WTC11 (cell line): ENCODE measurements at regions not wholly inside any gene's neighbourhood (a gene's known extent, or its start where the extent isn't known, plus 50 kb on each side); places are given as distances from the start of the nearest gene placed in this dataset.

ENCODE experiments used
- JAZF1 ChIP-seq: fragments of 250-450 bp; sonication (Bioruptor Pico); IDR thresholded peaks from 2 replicates; pipeline ENCODE4 v1.9.0; 2021; ENCODE audit warnings: moderate library complexity, mild to moderate bottlenecking, inconsistent platforms
- JUN ChIP-seq: sonication (generic); formaldehyde crosslinking; IDR thresholded peaks from 2 replicates; pipeline ENCODE4 v1.8.0; 2023; ENCODE audit warnings: mild to moderate bottlenecking, missing genetic modification reagents
- NR1H2 ChIP-seq: sonication (generic); formaldehyde crosslinking; IDR thresholded peaks from 2 replicates; pipeline ENCODE4 v1.9.0; 2021; ENCODE audit warnings: mild to moderate bottlenecking, moderate library complexity, missing genetic modification reagents
- TEAD4 ChIP-seq: sonication (generic); formaldehyde crosslinking; IDR thresholded peaks from 2 replicates; pipeline ENCODE4 v1.8.0; 2022; ENCODE audit warnings: mild to moderate bottlenecking, missing genetic modification reagents
- TP53 ChIP-seq: sonication (generic); formaldehyde crosslinking; IDR thresholded peaks from 2 replicates; pipeline ENCODE4 v1.8.1; 2023; ENCODE audit warnings: mild to moderate bottlenecking, missing genetic modification reagents
- TF ChIP-seq, protein P1 (sequence below): fragments of 200-600 bp; IDR thresholded peaks from 2 replicates; pipeline ENCODE4 v1.8.0; 2022; ENCODE audit warnings: antibody characterized with exemption
- TF ChIP-seq, protein P2 (sequence below): sonication (generic); formaldehyde crosslinking; IDR thresholded peaks from 2 replicates; pipeline ENCODE4 v1.8.1; 2023; ENCODE audit warnings: mild to moderate bottlenecking, missing genetic modification reagents
- TF ChIP-seq, protein P3 (sequence below): sonication (generic); formaldehyde crosslinking; IDR thresholded peaks from 2 replicates; pipeline ENCODE4 v1.8.0; 2022; ENCODE audit warnings: mild to moderate bottlenecking, missing genetic modification reagents
- TF ChIP-seq, protein P4 (sequence below): sonication (generic); formaldehyde crosslinking; IDR thresholded peaks from 2 replicates; pipeline ENCODE4 v1.8.0; 2022; ENCODE audit warnings: mild to moderate bottlenecking, missing genetic modification reagents

DNA sequence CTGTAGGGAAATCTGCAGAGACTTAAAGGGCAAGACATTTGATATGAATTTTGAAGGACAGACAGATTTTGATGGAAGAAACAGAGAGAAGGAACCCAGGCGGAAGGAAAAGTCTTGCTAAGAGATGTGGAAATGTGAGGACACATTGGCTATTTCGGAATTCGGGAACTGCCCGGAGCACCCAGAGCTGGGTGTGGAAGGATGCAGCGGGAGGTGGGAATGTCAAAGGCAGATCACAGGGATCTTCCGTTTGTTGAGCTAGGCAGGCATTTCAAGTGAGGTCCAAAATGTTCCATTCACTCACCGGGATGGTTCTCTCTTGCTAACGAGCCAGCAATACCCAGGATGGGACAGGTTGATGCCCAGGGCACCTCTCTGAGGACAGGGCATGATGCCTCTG, 87.2 kb upstream of the CTBP2 start:
- no peak for TF ChIP-seq TEAD4 (CRISPR knock-in tag)
- TF ChIP-seq, protein P1, sequence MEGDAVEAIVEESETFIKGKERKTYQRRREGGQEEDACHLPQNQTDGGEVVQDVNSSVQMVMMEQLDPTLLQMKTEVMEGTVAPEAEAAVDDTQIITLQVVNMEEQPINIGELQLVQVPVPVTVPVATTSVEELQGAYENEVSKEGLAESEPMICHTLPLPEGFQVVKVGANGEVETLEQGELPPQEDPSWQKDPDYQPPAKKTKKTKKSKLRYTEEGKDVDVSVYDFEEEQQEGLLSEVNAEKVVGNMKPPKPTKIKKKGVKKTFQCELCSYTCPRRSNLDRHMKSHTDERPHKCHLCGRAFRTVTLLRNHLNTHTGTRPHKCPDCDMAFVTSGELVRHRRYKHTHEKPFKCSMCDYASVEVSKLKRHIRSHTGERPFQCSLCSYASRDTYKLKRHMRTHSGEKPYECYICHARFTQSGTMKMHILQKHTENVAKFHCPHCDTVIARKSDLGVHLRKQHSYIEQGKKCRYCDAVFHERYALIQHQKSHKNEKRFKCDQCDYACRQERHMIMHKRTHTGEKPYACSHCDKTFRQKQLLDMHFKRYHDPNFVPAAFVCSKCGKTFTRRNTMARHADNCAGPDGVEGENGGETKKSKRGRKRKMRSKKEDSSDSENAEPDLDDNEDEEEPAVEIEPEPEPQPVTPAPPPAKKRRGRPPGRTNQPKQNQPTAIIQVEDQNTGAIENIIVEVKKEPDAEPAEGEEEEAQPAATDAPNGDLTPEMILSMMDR: no peak
- no peak for TF ChIP-seq TP53 (CRISPR knock-in tag)
- TF ChIP-seq, protein P2, sequence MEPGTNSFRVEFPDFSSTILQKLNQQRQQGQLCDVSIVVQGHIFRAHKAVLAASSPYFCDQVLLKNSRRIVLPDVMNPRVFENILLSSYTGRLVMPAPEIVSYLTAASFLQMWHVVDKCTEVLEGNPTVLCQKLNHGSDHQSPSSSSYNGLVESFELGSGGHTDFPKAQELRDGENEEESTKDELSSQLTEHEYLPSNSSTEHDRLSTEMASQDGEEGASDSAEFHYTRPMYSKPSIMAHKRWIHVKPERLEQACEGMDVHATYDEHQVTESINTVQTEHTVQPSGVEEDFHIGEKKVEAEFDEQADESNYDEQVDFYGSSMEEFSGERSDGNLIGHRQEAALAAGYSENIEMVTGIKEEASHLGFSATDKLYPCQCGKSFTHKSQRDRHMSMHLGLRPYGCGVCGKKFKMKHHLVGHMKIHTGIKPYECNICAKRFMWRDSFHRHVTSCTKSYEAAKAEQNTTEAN (CRISPR knock-in tag): no peak
- TF ChIP-seq, protein P3, sequence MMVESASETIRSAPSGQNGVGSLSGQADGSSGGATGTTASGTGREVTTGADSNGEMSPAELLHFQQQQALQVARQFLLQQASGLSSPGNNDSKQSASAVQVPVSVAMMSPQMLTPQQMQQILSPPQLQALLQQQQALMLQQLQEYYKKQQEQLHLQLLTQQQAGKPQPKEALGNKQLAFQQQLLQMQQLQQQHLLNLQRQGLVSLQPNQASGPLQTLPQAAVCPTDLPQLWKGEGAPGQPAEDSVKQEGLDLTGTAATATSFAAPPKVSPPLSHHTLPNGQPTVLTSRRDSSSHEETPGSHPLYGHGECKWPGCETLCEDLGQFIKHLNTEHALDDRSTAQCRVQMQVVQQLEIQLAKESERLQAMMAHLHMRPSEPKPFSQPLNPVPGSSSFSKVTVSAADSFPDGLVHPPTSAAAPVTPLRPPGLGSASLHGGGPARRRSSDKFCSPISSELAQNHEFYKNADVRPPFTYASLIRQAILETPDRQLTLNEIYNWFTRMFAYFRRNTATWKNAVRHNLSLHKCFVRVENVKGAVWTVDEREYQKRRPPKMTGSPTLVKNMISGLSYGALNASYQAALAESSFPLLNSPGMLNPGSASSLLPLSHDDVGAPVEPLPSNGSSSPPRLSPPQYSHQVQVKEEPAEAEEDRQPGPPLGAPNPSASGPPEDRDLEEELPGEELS (CRISPR knock-in tag): no peak
- no peak for TF ChIP-seq JAZF1 (CRISPR knock-in tag)
- TF ChIP-seq, protein P4, sequence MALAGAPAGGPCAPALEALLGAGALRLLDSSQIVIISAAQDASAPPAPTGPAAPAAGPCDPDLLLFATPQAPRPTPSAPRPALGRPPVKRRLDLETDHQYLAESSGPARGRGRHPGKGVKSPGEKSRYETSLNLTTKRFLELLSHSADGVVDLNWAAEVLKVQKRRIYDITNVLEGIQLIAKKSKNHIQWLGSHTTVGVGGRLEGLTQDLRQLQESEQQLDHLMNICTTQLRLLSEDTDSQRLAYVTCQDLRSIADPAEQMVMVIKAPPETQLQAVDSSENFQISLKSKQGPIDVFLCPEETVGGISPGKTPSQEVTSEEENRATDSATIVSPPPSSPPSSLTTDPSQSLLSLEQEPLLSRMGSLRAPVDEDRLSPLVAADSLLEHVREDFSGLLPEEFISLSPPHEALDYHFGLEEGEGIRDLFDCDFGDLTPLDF: no peak
- TF ChIP-seq NR1H2: no peak
- TF ChIP-seq JUN (CRISPR knock-in tag): no peak
